DMS 273 (cell line): ENCODE measurements at regions not wholly inside any gene's neighbourhood (a gene's known extent, or its start where the extent isn't known, plus 50 kb on each side); places are given as distances from the start of the nearest gene placed in this dataset.

ENCODE experiments used
- DNase-seq: peaks from one replicate; lab custom pipeline; 2025; ENCODE audit not compliant: unreplicated experiment; lab: John Stamatoyannopoulos, UW

DNA sequence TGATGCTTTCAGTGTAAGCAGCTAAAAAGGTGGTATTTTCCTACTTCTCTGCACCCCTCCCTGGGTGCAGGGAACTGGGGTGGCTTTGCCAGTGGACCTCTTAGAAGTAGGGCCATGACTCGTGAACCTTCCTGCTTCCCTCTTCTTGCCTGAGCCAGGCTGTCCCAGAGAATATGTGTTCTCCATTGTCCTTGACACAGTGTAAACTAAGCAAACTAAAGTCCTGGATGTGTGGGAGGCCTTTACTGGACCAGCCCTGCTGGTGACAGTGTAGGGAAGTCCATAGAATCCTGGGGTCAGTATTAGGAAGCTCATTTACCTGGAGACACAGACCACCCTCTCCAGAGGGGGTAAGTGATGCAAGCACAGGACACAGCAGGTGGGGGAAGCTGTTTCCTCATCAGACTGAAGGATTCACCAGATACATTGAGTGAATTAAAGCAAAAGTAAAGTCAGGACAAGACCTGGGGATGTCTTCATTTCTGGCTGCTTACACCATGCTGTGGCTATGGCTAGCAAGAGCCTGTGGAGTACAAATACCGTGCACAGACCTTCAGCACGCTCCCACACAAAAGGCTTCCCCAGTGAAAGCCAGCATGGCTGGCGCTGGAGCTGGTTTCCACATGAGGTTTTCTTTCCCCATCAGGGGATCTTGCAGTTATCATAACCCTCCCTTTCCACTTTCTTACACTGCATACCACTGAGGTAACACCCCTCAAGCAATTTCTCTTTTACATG lies 64.8 kb upstream of the LPP start:
- DNase-seq: no peak

DNA sequence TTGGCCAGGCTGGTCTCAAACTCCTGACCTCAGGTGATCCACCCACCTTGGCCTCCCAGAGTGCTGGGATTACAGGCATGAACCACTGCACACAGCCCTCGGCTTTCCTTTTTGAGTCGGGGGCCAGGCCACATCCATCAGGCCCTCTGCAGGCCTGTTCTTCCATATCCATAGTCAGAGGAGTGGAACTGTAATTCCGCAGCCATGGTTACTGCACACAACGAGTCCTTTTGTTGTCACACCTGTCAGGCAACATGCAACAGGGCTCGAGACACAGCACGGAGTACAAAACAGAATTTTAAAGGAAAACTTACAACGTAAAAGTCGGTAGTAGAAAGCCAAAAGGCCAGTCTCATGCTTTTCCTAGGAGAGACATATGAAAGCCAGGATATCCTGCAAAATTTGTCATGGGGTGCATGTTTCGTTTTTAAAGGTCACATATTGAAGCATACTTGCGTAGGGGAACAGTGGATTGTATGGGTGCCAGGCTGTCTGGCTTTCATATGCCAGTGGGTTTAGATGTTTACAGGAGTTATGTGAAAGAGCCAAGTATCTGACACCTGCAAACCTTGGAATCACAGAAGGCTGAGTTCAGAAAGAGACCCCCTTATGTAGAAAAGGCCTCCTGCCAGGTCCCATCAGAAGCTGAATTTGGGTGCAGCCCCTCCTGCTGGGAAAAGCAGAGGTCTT lies 63.2 kb upstream of the LPP start:
- DNase-seq: no peak

DNA sequence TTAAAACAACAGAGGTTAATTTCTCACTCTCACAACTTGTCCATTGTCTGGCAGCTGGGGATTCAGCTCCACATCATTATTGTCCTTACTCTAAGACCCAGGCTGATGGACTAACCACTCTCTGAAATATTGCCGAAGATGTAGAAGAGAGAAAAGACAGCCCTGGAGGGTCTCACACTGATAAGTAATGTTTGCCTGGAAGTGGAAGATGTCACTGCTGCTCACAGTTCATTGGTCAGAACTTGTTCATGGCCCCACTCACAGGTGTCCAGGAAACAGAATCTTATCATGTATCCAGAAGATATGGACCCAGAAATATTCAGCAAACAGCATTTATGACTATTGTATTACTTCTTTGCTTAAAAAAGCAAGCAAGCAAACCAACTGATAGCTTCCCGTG lies 62.2 kb upstream of the LPP start:
- no peak for DNase-seq

DNA sequence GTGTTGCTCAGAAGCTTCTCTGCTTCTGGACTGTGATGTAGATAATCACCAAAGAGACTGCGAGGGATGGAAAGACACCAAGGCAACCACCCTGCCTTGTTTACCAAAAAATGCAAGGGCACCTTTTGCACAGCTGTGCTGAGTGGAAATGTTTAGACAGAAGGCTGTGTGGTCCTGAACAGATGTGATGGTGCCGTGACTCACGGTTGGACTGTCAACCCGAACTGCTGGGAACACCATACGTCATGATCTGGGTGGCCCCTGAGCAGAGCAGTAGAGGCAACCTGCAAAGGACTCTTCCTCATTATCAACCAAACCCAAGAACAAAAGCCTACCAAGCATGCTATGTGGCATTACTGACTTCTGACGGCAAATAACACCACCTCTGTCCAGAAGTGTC lies 61.3 kb upstream of the LPP start:
- peak; percentile 28 for DNase-seq

DNA sequence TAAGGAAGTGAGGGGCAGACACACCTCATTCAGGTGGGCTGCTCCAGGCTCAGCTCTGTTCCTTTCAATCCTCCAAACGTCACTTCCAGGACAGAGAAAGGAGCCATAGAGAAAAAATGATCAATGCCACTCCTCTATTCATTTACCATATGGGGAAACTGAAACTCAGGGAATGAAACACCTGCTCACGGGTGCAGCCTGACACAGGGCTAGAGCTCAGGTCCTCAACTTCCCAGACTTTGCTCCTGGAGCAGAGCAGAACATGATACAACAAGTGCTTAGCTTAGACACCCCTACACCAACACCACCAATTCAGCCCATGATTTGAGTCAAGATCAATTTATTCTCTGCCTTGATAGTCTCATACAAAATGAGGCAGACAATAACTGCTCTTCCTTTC lies 58.5 kb upstream of the LPP start:
- DNase-seq: no peak

DNA sequence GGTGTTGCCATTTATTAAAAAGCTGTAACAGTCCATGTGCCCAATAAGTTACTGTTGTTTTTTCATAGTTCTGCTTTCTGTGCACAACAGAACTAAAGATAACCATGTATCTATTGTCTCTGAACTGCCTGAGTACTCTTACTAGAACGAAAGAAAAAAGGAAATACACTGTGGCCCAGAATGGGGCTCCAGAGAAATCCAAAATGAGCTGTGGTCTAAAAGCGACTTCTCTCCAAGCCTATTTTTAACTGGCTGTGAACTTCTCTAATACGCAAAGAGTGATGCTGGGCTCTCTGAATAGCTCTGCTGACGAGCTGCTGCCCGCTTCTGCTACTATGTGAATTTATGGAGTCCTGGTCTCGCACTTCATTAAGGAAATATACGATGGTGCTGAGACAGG lies 56.2 kb upstream of the LPP start:
- DNase-seq: no peak

DNA sequence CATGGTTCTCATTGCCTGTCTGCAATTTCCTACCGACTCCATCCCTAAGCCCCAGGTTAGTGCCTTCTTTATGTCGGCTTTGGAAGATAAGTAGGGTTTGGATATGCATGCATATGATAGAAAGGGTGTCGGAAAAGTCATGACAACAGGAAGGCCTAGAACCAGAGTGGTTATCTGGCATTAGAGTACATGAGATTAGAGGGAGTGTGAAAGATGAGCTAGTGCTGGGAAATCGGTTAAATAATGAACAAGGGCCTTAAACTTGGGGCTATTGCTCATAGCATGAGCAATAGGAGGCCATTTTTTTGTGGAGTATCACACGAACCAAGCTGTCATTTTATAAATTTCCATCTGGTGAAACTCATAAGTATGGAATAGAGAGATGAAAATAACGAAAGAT lies 54.0 kb upstream of the LPP start:
- DNase-seq: no peak

DNA sequence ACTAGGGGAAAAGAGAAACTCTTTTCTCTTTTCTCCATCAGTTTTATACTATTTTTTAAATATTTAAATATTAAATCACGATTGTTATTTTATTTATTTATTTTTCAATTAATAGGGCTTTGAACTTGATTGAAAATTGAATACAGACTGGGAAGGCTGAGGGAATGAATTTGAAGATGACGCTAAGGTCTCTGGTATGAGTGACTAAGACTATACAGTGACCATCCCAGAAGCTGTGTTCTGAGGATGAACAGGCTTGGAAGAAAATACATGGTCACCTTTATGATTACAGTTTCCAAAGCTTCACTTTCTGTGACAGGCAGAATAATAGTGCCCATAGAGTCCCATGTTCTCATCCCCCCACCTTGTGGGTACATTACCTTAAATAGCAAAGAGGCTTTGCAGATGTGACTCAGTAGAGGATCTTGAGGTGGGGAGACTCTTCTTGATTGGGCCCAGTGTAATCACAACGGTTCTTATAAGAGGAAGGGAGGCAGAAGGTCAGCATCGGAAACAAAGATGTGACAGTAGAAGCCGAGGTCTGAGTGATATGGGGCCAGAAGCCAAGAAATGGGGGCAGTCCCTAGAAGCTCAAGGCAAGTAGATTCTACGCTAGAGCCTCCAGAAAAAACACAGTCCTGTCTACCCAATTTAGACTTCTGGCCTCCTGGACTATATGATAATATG lies 51.0 kb upstream of the LPP start:
- no peak for DNase-seq

DNA sequence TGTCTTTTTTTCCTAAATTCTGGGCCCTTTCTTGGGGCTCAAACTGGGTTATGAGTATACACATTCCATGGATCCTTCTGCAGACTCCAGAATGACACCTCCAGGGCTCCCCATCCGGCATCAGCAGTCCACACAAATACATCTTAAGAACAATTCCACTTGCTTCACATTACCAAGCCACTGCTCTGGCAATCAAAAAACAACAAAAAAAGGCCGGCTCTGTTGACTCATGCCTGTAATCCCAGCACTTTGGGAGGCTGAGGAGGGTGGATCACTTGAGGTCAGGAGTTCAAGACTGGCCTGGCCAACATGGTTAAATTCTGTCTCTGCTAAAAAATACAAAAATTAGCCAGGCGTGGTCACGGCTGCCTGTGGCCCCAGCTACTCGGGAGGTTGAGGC lies 49.9 kb upstream of the LPP start:
- DNase-seq: no peak
